H9 (cell line): ENCODE measurements at regions not wholly inside any gene's neighbourhood (a gene's known extent, or its start where the extent isn't known, plus 50 kb on each side); places are given as distances from the start of the nearest gene placed in this dataset.

Experiments
- DNase-seq: peaks from one replicate; pipeline ENCODE4 v3.0.0-alpha.2; 2017
- H2AFZ ChIP-seq: one replicate; pipeline ENCODE4 v1.6.1; 2013; ENCODE audit warnings: mild to moderate bottlenecking, low read length, control low read depth, moderate library complexity
- H2AK5ac ChIP-seq: 2 replicates; pipeline ENCODE4 v1.6.1; 2013; ENCODE audit warnings: low read length, control low read depth, mixed read lengths; ENCODE audit not compliant: insufficient read length
- H2BK120ac ChIP-seq: one replicate; pipeline ENCODE4 v1.6.1; 2013; ENCODE audit warnings: low read depth, mild to moderate bottlenecking, low read length, control low read depth, inconsistent platforms; ENCODE audit not compliant: poor library complexity, severe bottlenecking
- H2BK12ac ChIP-seq: 2 replicates; pipeline ENCODE4 v1.6.1; 2013; ENCODE audit warnings: low read length, control low read depth, mixed read lengths, low read depth; ENCODE audit not compliant: insufficient read length
- H2BK15ac ChIP-seq: 2 replicates; pipeline ENCODE4 v1.6.1; 2013; ENCODE audit warnings: low read depth, low read length, control low read depth
- H2BK20ac ChIP-seq: one replicate; pipeline ENCODE4 v1.6.1; 2013; ENCODE audit warnings: low read depth, mild to moderate bottlenecking, low read length, control low read depth, inconsistent platforms; ENCODE audit not compliant: poor library complexity, severe bottlenecking
- H2BK5ac ChIP-seq: 2 replicates; pipeline ENCODE4 v1.6.1; 2013; ENCODE audit warnings: low read length, control low read depth, mixed read lengths; ENCODE audit not compliant: insufficient read length
- H3K14ac ChIP-seq: 2 replicates; pipeline ENCODE4 v1.6.1; 2013; ENCODE audit warnings: low read length, control low read depth; ENCODE audit not compliant: insufficient read depth
- H3K18ac ChIP-seq: 2 replicates; pipeline ENCODE4 v1.6.1; 2013; ENCODE audit warnings: low read depth, mild to moderate bottlenecking, mixed read lengths, low read length, control low read depth; ENCODE audit not compliant: insufficient read length
- H3K23ac ChIP-seq: 2 replicates; pipeline ENCODE4 v1.6.1; 2013; ENCODE audit warnings: low read length, control low read depth, mixed read lengths, low read depth; ENCODE audit not compliant: insufficient read length
- H3K23me2 ChIP-seq: 2 replicates; pipeline ENCODE4 v1.6.1; 2013; ENCODE audit warnings: low read depth, mild to moderate bottlenecking, mixed read lengths, low read length, control low read depth; ENCODE audit not compliant: insufficient read length, poor library complexity, severe bottlenecking
- H3K27ac ChIP-seq: 2 replicates; pipeline ENCODE4 v1.5.1; 2013; ENCODE audit warnings: low read length, control low read depth, mixed read lengths, low read depth; ENCODE audit not compliant: insufficient read length
- H3K27me3 ChIP-seq: 2 replicates; pipeline ENCODE4 v1.6.1; 2013; ENCODE audit warnings: low read length, control low read depth, inconsistent platforms; ENCODE audit not compliant: insufficient read depth
- H3K4ac ChIP-seq: 2 replicates; pipeline ENCODE4 v1.6.1; 2013; ENCODE audit warnings: low read depth, mild to moderate bottlenecking, control low read depth, inconsistent platforms, low read length, moderate library complexity
- H3K4me1 ChIP-seq: 2 replicates; pipeline ENCODE4 v1.6.1; 2013; ENCODE audit warnings: low read length, control low read depth, inconsistent platforms; ENCODE audit not compliant: insufficient read depth
- H3K4me2 ChIP-seq: 2 replicates; pipeline ENCODE4 v1.6.1; 2013; ENCODE audit warnings: low read length, control low read depth, mixed read lengths; ENCODE audit not compliant: insufficient read length, insufficient read depth
- H3K56ac ChIP-seq: 2 replicates; pipeline ENCODE4 v1.6.1; 2013; ENCODE audit warnings: low read depth, mild to moderate bottlenecking, mixed read lengths, low read length, control low read depth; ENCODE audit not compliant: insufficient read length
- H3K79me1 ChIP-seq: 2 replicates; pipeline ENCODE4 v1.6.1; 2013; ENCODE audit warnings: low read depth, mild to moderate bottlenecking, moderate library complexity, low read length, control low read depth, inconsistent platforms; ENCODE audit not compliant: insufficient read depth, poor library complexity, severe bottlenecking
- H3K79me2 ChIP-seq: 2 replicates; pipeline ENCODE4 v1.6.1; 2013; ENCODE audit warnings: low read length, control low read depth, inconsistent platforms; ENCODE audit not compliant: insufficient read depth
- H3K9ac ChIP-seq: 2 replicates; pipeline ENCODE4 v1.6.1; 2013; ENCODE audit warnings: low read length, control low read depth, mixed read lengths; ENCODE audit not compliant: insufficient read length; ENCODE audit errors: extremely low read depth
- H3K9me3 ChIP-seq: one replicate; pipeline ENCODE4 v1.6.1; 2013; ENCODE audit warnings: low read depth, low read length, inconsistent platforms; ENCODE audit not compliant: control insufficient read depth
- H3T11ph ChIP-seq: one replicate; pipeline ENCODE4 v1.6.1; 2013; ENCODE audit warnings: mild to moderate bottlenecking, low read length, control low read depth, inconsistent platforms
- H4K20me1 ChIP-seq: one replicate; pipeline ENCODE4 v1.6.1; 2013; ENCODE audit not compliant: control insufficient read depth, insufficient read length, insufficient read depth
- H4K5ac ChIP-seq: 2 replicates; pipeline ENCODE4 v1.6.1; 2013; ENCODE audit warnings: low read depth, mild to moderate bottlenecking, mixed read lengths, low read length, control low read depth; ENCODE audit not compliant: insufficient read length
- H4K8ac ChIP-seq: replicated peaks from 2 replicates; pipeline ENCODE4 v1.6.1; 2013; ENCODE audit warnings: low read length, control low read depth, mixed read lengths, low read depth; ENCODE audit not compliant: insufficient read length
- H4K91ac ChIP-seq: 2 replicates; pipeline ENCODE4 v1.6.1; 2013; ENCODE audit warnings: low read depth, mild to moderate bottlenecking, moderate library complexity, mixed read lengths, low read length, control low read depth; ENCODE audit not compliant: insufficient read length
- H3K27ac Mint-ChIP-seq, 3 experiments: 2 replicates in 2 of 3; 3 replicates in 1 of 3; pipeline ENCODE4 v1.8.0; 2020 to 2021; ENCODE audit warnings: mixed read lengths in 3 of 3, mild to moderate bottlenecking in 1 of 3, moderate library complexity in 1 of 3
- H3K27me3 Mint-ChIP-seq: 2 replicates; pipeline ENCODE4 v1.8.0; 2021; ENCODE audit warnings: low read depth, mild to moderate bottlenecking, moderate library complexity, mixed read lengths
- H3K36me3 Mint-ChIP-seq, 3 experiments: 2 replicates in 2 of 3; 3 replicates in 1 of 3; pipeline ENCODE4 v1.8.0; 2020 to 2021; ENCODE audit warnings: low read depth in 3 of 3, mixed read lengths in 3 of 3; ENCODE audit not compliant: insufficient read depth in 1 of 3
- H3K4me1 Mint-ChIP-seq, 2 experiments: 2 replicates each; pipeline ENCODE4 v1.8.0; 2020; ENCODE audit warnings: mixed read lengths in 2 of 2
- H3K4me3 Mint-ChIP-seq, 2 experiments: 2 replicates in 1 of 2; 3 replicates in 1 of 2; pipeline ENCODE4 v1.8.0; 2020 to 2021; ENCODE audit warnings: mild to moderate bottlenecking in 2 of 2, mixed read lengths in 2 of 2, moderate library complexity in 1 of 2
- H3K9me3 Mint-ChIP-seq, 2 experiments: 2 replicates in 1 of 2; 3 replicates in 1 of 2; pipeline ENCODE4 v1.8.0; 2020; ENCODE audit warnings: mild to moderate bottlenecking in 2 of 2, mixed read lengths in 2 of 2, moderate library complexity in 1 of 2
- WGBS: extraction: QIAGEN DNeasy Blood & Tissue Kit; methylation state at CpG from one replicate; pipeline ENCODE4 v1.1.7; 2013; ENCODE audit warnings: missing lambda C conversion rate, low lambda C conversion rate, mixed read lengths; ENCODE audit not compliant: insufficient read length; ENCODE audit errors: extremely low coverage; 5-methylcytosine and 5-hydroxymethylcytosine counted together
- TF ChIP-seq, protein P1 (sequence below): fragments of 200-600 bp; sonication (generic); conservative IDR thresholded peaks from 3 replicates; pipeline ENCODE4 v1.8.0; 2021; ENCODE audit warnings: antibody characterized with exemption, mild to moderate bottlenecking

- DNase-seq, result peak; percentile 80
- peaks cover 15% of the 10 kb centered on the region for H3K4me1 ChIP-seq
- H3K27ac ChIP-seq, result peak overlapping the region; percentile 96
- H4K20me1 ChIP-seq, result no peaks in the 10 kb centered on the region
- no peak overlapping the region for H3K4me2 ChIP-seq
- H2BK20ac ChIP-seq, result no peak overlapping the region
- H3K23ac ChIP-seq, result no peak overlapping the region
- peaks cover 23% of the 10 kb centered on the region; the same call in 1 of the 2 replicates for H3K79me2 ChIP-seq
- peaks cover 0 to 10% (median 4%) of the 10 kb centered on the region in 3 experiments; a peak in 3 of 7 replicates for H3K36me3 Mint-ChIP-seq
- H3K9me3 ChIP-seq, result no peaks in the 10 kb centered on the region
- peak overlapping the region; percentile 43 for H2BK5ac ChIP-seq
- H2BK120ac ChIP-seq, result no peak overlapping the region
- no peaks in the 10 kb centered on the region for H3K23me2 ChIP-seq
- H3K27me3 ChIP-seq, result no peaks in the 10 kb centered on the region
- peak overlapping the region; percentile 78 for H2BK12ac ChIP-seq
- no peak overlapping the region for H3K56ac ChIP-seq
- H4K5ac ChIP-seq, result peak overlapping the region; percentile 3
- H3K79me1 ChIP-seq, result peaks cover 7% of the 10 kb centered on the region
- peaks cover 43 to 55% of the 10 kb centered on the region in 2 experiments for H3K4me1 Mint-ChIP-seq
- peak overlapping the region; percentile 23 for H3K18ac ChIP-seq
- H3K27ac Mint-ChIP-seq, result peak overlapping the region; percentile 91 to 97 (median 94)
- H3K27me3 Mint-ChIP-seq, result no peaks in the 10 kb centered on the region
- TF ChIP-seq, protein P1, sequence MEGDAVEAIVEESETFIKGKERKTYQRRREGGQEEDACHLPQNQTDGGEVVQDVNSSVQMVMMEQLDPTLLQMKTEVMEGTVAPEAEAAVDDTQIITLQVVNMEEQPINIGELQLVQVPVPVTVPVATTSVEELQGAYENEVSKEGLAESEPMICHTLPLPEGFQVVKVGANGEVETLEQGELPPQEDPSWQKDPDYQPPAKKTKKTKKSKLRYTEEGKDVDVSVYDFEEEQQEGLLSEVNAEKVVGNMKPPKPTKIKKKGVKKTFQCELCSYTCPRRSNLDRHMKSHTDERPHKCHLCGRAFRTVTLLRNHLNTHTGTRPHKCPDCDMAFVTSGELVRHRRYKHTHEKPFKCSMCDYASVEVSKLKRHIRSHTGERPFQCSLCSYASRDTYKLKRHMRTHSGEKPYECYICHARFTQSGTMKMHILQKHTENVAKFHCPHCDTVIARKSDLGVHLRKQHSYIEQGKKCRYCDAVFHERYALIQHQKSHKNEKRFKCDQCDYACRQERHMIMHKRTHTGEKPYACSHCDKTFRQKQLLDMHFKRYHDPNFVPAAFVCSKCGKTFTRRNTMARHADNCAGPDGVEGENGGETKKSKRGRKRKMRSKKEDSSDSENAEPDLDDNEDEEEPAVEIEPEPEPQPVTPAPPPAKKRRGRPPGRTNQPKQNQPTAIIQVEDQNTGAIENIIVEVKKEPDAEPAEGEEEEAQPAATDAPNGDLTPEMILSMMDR, result no peak
- peak overlapping the region; percentile 11 for H2AK5ac ChIP-seq
- H3K14ac ChIP-seq, result no peak overlapping the region
- no peak overlapping the region for H3T11ph ChIP-seq
- H3K4me3 Mint-ChIP-seq, result no peak overlapping the region
- no CpG with 5 or more reads among the region's 3 CpGs for WGBS
- no peak overlapping the region for H2AFZ ChIP-seq
- H3K9me3 Mint-ChIP-seq, result no peaks in the 10 kb centered on the region
- H2BK15ac ChIP-seq, result no peak overlapping the region
- H3K4ac ChIP-seq, result no peak overlapping the region; the same call in 1 of the 2 replicates
- no peak overlapping the region for H4K8ac ChIP-seq
- no peak overlapping the region for H4K91ac ChIP-seq
- no peak overlapping the region for H3K9ac ChIP-seq
These were observed 62.0 kb upstream of the MACF1 start for GRCh38 chr1:39142401-39143060.
